ENCODE measurements at regions not wholly inside any gene's neighbourhood (a gene's known extent, or its start where the extent isn't known, plus 50 kb on each side); places are given as distances from the start of the nearest gene placed in this dataset.

GRCh38 chrX:139081965-139082364, 370.4 kb upstream of the FGF13 start:
- 17% methylated on average over 3 of the region's 3 CpGs for WGBS (ENCODE audit: low lambda C conversion rate)
- TF ChIP-seq GTF2F1 (IDR thresholded peaks at IDR 0.05; ENCODE audit: low read length) (no peak), ZNF337 (CRISPR knock-in tag; IDR thresholded peaks at IDR 0.05; ENCODE audit: borderline replicate concordance, low read depth) (no peak)
- intact Hi-C loops (cut with micrococcal nuclease; ENCODE audit: unreplicated experiment) (no loop called here), in situ Hi-C loops (cut with HindIII; ENCODE audit: extremely low pct_ligation_motif_present, low pct_unique_long_range_greater_than_20kb) (no loop called here)
- H3K4me2 ChIP-seq (ENCODE audit: low read depth, low read length) = no peak overlapping the region
- no peak overlapping the region for H3K4me3 ChIP-seq (replicated peaks in 1 of 3; ENCODE audit: insufficient read depth in 1 of 3, low read depth in 2 of 3, low read length in 3 of 3)
- no peaks in the 10 kb centered on the region for H3K79me2 ChIP-seq (ENCODE audit: insufficient read depth, low read length)
- no peak overlapping the region for H3K27ac ChIP-seq (ENCODE audit: extremely low read length, insufficient read depth, low read length)
- no peak overlapping the region for H3K9ac ChIP-seq (ENCODE audit: insufficient read depth, low read depth, low read length)
- ChIA-PET POLR2A (no interaction called here), CTCF (ENCODE audit: low intra/inter-chr PET ratio, low total read pairs) (no interaction called here)
- H2AFZ ChIP-seq (ENCODE audit: low read length) = no peak overlapping the region
- H3K9me3 ChIP-seq (ENCODE audit: low read length) = no peaks in the 10 kb centered on the region
- FAIRE-seq (no peak), ATAC-seq (no peak), DNase-seq (ENCODE audit: low spot score) (no peak)
- no peaks in the 10 kb centered on the region for H3K36me3 ChIP-seq (replicated peaks in 1 of 2; ENCODE audit: control insufficient read depth in 1 of 2, insufficient read depth in 2 of 2, low read length in 2 of 2)
- H4K20me1 ChIP-seq (ENCODE audit: insufficient read depth, low read length) = no peaks in the 10 kb centered on the region
- H3K4me1 ChIP-seq (ENCODE audit: insufficient read depth, low read length) = no peaks in the 10 kb centered on the region
- no TSS peak for BruUV-seq (replicated peaks)
- no peaks in the 10 kb centered on the region for H3K27me3 ChIP-seq (ENCODE audit: control insufficient read depth in 1 of 2, insufficient read depth in 2 of 2, low read length in 2 of 2)

- Histone ChIP-seq H3K9me3 (ENCODE audit: low read length) (no peaks in the 10 kb centered on the region), H3K27me3 (ENCODE audit: control insufficient read depth in 1 of 2, insufficient read depth in 2 of 2, low read length in 2 of 2) (no peaks in the 10 kb centered on the region)
Measured at GRCh38 chrX:139079789-139080188, 368.3 kb upstream of the FGF13 start.

More at GRCh38 chrX:139079789-139080188, 368.3 kb upstream of the FGF13 start:
- no peak overlapping the region for H3K9ac ChIP-seq (ENCODE audit: insufficient read depth, low read depth, low read length)
- TF ChIP-seq CREB1 (IDR thresholded peaks at IDR 0.05) = peak; percentile 70
- no peak for TF ChIP-seq CREB1 (CRISPR knock-in tag; IDR thresholded peaks at IDR 0.05)
- no peak for TF ChIP-seq STAG1 (CRISPR knock-in tag; IDR thresholded peaks at IDR 0.05)
- no peak for TF ChIP-seq RBM39 (IDR thresholded peaks at IDR 0.05; ENCODE audit: low read depth, low read length, poor library complexity, severe bottlenecking)
- no peak for TF ChIP-seq TFAP4 (IDR thresholded peaks at IDR 0.05; ENCODE audit: borderline replicate concordance, low read depth)
- no peak for TF ChIP-seq ARID2 (CRISPR knock-in tag; IDR thresholded peaks at IDR 0.05; ENCODE audit: borderline replicate concordance)
- no peak overlapping the region for H3K4me3 ChIP-seq (replicated peaks in 1 of 3; ENCODE audit: insufficient read depth in 1 of 3, low read depth in 2 of 3, low read length in 3 of 3)
- no peak overlapping the region for H3K27ac ChIP-seq (ENCODE audit: extremely low read length, insufficient read depth, low read length)
- no peaks in the 10 kb centered on the region for H3K79me2 ChIP-seq (ENCODE audit: insufficient read depth, low read length)
- 25% methylated on average over 2 of the region's 2 CpGs for whole genome bisulfite sequencing (ENCODE audit: low lambda C conversion rate)
- in situ Hi-C loops (cut with HindIII; ENCODE audit: extremely low pct_ligation_motif_present, low pct_unique_long_range_greater_than_20kb) = no loop called here
- no peaks in the 10 kb centered on the region for H3K36me3 ChIP-seq (replicated peaks in 1 of 2; ENCODE audit: control insufficient read depth in 1 of 2, insufficient read depth in 2 of 2, low read length in 2 of 2)
- H2AFZ ChIP-seq (ENCODE audit: low read length) = no peak overlapping the region
- H4K20me1 ChIP-seq (ENCODE audit: insufficient read depth, low read length) = no peaks in the 10 kb centered on the region
- ATAC-seq = no peak
- no peak for DNase-seq (ENCODE audit: low spot score)
- H3K4me1 ChIP-seq (ENCODE audit: insufficient read depth, low read length) = no peaks in the 10 kb centered on the region
- no TSS peak for BruUV-seq (replicated peaks)
- CTCF ChIA-PET (ENCODE audit: low intra/inter-chr PET ratio, low total read pairs) = no interaction called here
- intact Hi-C loops (cut with micrococcal nuclease; ENCODE audit: unreplicated experiment) = no loop called here
- POLR2A ChIA-PET = no interaction called here
- no peak overlapping the region for H3K4me2 ChIP-seq (ENCODE audit: low read depth, low read length)
- no peak for FAIRE-seq

Measured in HepG2 (cell line).